ENCODE measurements at regions not wholly inside any gene's neighbourhood (a gene's known extent, or its start where the extent isn't known, plus 50 kb on each side); places are given as distances from the start of the nearest gene placed in this dataset.
A peak's percentile ranks its signal among the peaks of the same experiment; 100 is the strongest.

DNA sequence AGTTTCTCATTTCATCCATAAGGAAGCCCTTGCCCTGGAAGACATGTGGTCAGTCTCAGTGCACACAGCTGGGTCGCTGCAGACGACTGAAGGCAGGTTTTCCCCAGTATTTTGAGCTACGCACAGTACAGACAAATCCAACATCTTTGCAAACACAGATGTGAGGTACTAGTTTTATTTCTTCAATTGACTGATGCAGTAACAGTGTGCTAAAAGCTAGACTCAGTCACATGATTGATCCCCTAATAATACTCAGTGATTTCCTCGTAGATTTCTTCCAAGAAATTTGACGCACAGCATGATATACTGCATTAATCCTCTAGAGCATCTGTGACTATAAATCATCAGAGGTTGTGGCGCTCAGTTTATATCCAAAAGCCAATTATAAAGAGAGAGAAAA is 346.1 kb downstream of the DIRAS2 start:
- Histone ChIP-seq H3K9me3 (ENCODE audit: control insufficient read depth, insufficient read depth, low read depth, low read length) (no peaks in the 10 kb centered on the region), H3K4me3 (ENCODE audit: low read depth, low read length) (no peak overlapping the region), H3K27ac (ENCODE audit: extremely low read depth, low read depth, low read length) (no peak overlapping the region), H3K36me3 (ENCODE audit: control insufficient read depth in 2 of 2, insufficient read depth in 1 of 2, low read length in 2 of 2) (no peaks in the 10 kb centered on the region), H3K4me1 (ENCODE audit: control insufficient read depth, insufficient read depth, low read length) (no peaks in the 10 kb centered on the region)
- no peak for TF ChIP-seq OVOL3 (tag by site-specific recombination; IDR thresholded peaks at IDR 0.05)
- ChIA-PET POLR2A (no interaction called here), CTCF (no interaction called here)

DNA sequence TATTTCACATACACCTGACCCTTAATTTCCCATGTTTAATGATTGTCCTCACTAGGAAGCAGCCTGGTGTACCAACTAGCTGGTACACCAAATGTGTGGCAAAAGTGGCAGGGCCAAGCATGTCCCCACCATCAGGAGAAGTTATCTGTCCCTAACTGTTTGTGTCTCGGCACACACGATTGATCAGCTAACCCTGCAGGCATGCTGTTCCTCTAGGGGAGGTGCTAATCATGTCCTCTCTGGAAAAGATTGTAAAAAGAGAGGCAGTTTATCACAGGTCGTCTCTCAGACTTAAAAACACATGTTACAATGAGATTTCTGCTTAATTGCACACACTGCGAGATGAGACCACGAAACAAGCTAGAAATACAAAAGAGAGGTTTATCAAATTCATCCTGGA is 342.7 kb downstream of the DIRAS2 start:
- TF ChIP-seq ZNF184 (tag by site-specific recombination; IDR thresholded peaks at IDR 0.05) (no peak), ZNF701 (tag by site-specific recombination; IDR thresholded peaks at IDR 0.05) (no peak), ZNF514 (tag by site-specific recombination; IDR thresholded peaks at IDR 0.05) (no peak), ZNF37A (tag by site-specific recombination; IDR thresholded peaks at IDR 0.05) (no peak), ZNF777 (tag by site-specific recombination; IDR thresholded peaks at IDR 0.05; ENCODE audit: borderline replicate concordance) (no peak), ZNF350 (tag by site-specific recombination; IDR thresholded peaks at IDR 0.05) (no peak), SP2 (tag by site-specific recombination; IDR thresholded peaks at IDR 0.05) (no peak), ZSCAN30 (tag by site-specific recombination; IDR thresholded peaks at IDR 0.05) (no peak), ZNF830 (tag by site-specific recombination; IDR thresholded peaks at IDR 0.05; ENCODE audit: low read depth) (no peak), MEIS1 (CRISPR knock-in tag; IDR thresholded peaks at IDR 0.05; ENCODE audit: borderline replicate concordance) (no peak), ZNF596 (tag by site-specific recombination; IDR thresholded peaks at IDR 0.05) (no peak)
- TF ChIP-seq, protein P1, sequence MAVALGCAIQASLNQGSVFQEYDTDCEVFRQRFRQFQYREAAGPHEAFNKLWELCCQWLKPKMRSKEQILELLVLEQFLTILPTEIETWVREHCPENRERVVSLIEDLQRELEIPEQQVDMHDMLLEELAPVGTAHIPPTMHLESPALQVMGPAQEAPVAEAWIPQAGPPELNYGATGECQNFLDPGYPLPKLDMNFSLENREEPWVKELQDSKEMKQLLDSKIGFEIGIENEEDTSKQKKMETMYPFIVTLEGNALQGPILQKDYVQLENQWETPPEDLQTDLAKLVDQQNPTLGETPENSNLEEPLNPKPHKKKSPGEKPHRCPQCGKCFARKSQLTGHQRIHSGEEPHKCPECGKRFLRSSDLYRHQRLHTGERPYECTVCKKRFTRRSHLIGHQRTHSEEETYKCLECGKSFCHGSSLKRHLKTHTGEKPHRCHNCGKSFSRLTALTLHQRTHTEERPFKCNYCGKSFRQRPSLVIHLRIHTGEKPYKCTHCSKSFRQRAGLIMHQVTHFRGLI (tag by site-specific recombination; IDR thresholded peaks at IDR 0.05): no peak
- TF ChIP-seq, protein P2, sequence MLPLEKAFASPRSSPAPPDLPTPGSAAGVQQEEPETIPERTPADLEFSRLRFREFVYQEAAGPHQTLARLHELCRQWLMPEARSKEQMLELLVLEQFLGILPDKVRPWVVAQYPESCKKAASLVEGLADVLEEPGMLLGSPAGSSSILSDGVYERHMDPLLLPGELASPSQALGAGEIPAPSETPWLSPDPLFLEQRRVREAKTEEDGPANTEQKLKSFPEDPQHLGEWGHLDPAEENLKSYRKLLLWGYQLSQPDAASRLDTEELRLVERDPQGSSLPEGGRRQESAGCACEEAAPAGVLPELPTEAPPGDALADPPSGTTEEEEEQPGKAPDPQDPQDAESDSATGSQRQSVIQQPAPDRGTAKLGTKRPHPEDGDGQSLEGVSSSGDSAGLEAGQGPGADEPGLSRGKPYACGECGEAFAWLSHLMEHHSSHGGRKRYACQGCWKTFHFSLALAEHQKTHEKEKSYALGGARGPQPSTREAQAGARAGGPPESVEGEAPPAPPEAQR (tag by site-specific recombination; IDR thresholded peaks at IDR 0.05): no peak
- TF ChIP-seq, protein P3, sequence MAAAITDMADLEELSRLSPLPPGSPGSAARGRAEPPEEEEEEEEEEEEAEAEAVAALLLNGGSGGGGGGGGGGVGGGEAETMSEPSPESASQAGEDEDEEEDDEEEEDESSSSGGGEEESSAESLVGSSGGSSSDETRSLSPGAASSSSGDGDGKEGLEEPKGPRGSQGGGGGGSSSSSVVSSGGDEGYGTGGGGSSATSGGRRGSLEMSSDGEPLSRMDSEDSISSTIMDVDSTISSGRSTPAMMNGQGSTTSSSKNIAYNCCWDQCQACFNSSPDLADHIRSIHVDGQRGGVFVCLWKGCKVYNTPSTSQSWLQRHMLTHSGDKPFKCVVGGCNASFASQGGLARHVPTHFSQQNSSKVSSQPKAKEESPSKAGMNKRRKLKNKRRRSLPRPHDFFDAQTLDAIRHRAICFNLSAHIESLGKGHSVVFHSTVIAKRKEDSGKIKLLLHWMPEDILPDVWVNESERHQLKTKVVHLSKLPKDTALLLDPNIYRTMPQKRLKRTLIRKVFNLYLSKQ (tag by site-specific recombination; IDR thresholded peaks at IDR 0.05; ENCODE audit: borderline replicate concordance): no peak
- ChIA-PET POLR2A (no interaction called here), CTCF (interaction anchor here (0.5 to 1.0 kb wide), 3 partner anchors 15 to 73 kb away, joined by 3 read pairs; no protein-coding TSS in a partner anchor)
- Histone ChIP-seq H3K4me3 (ENCODE audit: low read depth, low read length) (no peak overlapping the region), H3K4me1 (ENCODE audit: control insufficient read depth, insufficient read depth, low read length) (no peaks in the 10 kb centered on the region), H3K36me3 (ENCODE audit: control insufficient read depth in 2 of 2, insufficient read depth in 1 of 2, low read length in 2 of 2) (no peaks in the 10 kb centered on the region), H3K27ac (ENCODE audit: extremely low read depth, low read depth, low read length) (no peak overlapping the region), H3K9me3 (ENCODE audit: control insufficient read depth, insufficient read depth, low read depth, low read length) (no peaks in the 10 kb centered on the region)

DNA sequence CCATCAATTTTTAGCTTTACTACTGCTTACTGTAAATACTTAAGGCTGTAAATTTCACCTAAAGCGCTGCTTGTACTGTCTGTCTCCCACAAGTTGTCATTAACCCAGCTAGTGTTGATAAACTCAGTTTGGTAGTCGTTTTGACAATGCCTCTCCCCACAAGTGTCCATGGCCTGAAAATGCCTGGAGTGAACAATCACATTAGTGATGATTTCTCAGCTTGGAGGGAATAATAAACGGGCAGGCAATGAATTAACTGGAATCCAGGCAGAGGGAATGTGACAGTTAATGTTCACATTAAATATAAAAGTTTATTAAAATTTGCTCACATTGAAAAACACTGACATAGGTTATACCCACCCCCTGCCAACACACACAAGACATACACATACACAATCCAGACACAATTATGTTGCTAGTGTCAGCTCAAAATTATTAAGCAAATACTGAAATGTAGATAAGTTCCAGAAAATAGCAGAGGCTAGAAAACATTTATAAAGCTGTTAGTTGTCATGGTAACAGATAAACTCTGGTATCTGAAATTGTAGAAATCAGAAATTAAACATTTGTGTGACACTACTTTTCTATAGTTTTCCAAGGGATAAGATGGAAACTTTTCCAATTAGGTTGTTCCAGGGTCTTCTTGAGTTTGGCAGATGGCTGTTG is 341.9 kb downstream of the DIRAS2 start:
- Histone ChIP-seq H3K4me3 (ENCODE audit: low read depth, low read length) (no peak overlapping the region), H3K27ac (ENCODE audit: extremely low read depth, low read depth, low read length) (no peak overlapping the region), H3K36me3 (ENCODE audit: control insufficient read depth in 2 of 2, insufficient read depth in 1 of 2, low read length in 2 of 2) (no peaks in the 10 kb centered on the region), H3K4me1 (ENCODE audit: control insufficient read depth, insufficient read depth, low read length) (no peaks in the 10 kb centered on the region), H3K9me3 (ENCODE audit: control insufficient read depth, insufficient read depth, low read depth, low read length) (no peaks in the 10 kb centered on the region)
- ChIA-PET CTCF (interaction anchor here (0.5 to 0.9 kb wide), 2 partner anchors 14 to 17 kb away, joined by 3 read pairs; no protein-coding TSS in a partner anchor), POLR2A (no interaction called here)
- TF ChIP-seq ZIC2 (tag by site-specific recombination; IDR thresholded peaks at IDR 0.05): peak; percentile 36; the same call in 1 of the 2 replicates
- no peak for TF ChIP-seq ZNF707 (tag by site-specific recombination; IDR thresholded peaks at IDR 0.05)
